ENCODE measurements at regions not wholly inside any gene's neighbourhood (a gene's known extent, or its start where the extent isn't known, plus 50 kb on each side); places are given as distances from the start of the nearest gene placed in this dataset.

DNA sequence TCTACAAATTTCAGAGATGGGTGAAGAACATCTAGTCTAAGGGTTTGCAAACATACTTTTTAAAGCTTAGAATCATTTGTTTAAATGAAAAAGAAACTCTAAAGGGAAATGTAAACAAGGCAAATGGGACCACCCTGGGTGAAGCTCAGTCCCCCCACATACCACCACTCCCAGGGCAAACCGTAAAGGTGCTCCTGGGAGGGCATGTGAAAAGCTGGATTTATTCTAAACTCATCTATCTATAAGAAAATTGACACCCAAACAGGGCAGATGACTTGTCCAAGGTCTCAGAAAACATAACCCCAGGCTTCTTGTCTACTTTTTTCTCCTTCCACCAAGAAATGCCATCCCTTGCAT, 223.3 kb upstream of the PRKCQ start:
- Histone ChIP-seq H3K9ac (ENCODE audit: low read depth, low read length, poor library complexity) (no peak overlapping the region), H3K36me3 (replicated peaks in 1 of 2; ENCODE audit: control insufficient read depth in 2 of 2, insufficient read depth in 2 of 2, low read length in 2 of 2) (no peaks in the 10 kb centered on the region), H2BK12ac (ENCODE audit: low read length) (no peak overlapping the region), H3K27me3 (ENCODE audit: control insufficient read depth in 3 of 3, insufficient read depth in 3 of 3, low read depth in 1 of 3, low read length in 3 of 3) (no peaks in the 10 kb centered on the region), H3K9me3 (replicated peaks in 1 of 2; ENCODE audit: control insufficient read depth in 2 of 2, insufficient read depth in 1 of 2, low read depth in 1 of 2, low read length in 2 of 2) (no peaks in the 10 kb centered on the region), H4K8ac (ENCODE audit: low read depth, low read length) (no peak overlapping the region), H3K18ac (ENCODE audit: low read length) (no peak overlapping the region), H3K23ac (ENCODE audit: low read depth, low read length, poor library complexity) (no peak overlapping the region), H3K4me3 (ENCODE audit: low read length in 2 of 2) (no peak overlapping the region), H3K79me1 (ENCODE audit: low read depth, low read length) (no peaks in the 10 kb centered on the region), H2AK5ac (ENCODE audit: low read depth, low read length) (no peak overlapping the region), H2BK120ac (ENCODE audit: low read depth, low read length) (no peak overlapping the region), H3K4me1 (ENCODE audit: control insufficient read depth in 2 of 2, insufficient read depth in 1 of 2, low read depth in 1 of 2, low read length in 2 of 2) (no peaks in the 10 kb centered on the region), H4K91ac (ENCODE audit: low read depth, low read length, poor library complexity) (no peak overlapping the region), H2BK5ac (ENCODE audit: low read length) (no peak overlapping the region), H3K4ac (ENCODE audit: low read length) (no peak overlapping the region), H3K4me2 (ENCODE audit: insufficient read depth, low read length, poor library complexity, severe bottlenecking) (no peak overlapping the region), H2AFZ (ENCODE audit: low read length) (no peak overlapping the region), H3K14ac (ENCODE audit: low read length) (no peak overlapping the region), H3K27ac (replicated peaks; ENCODE audit: low read length) (no peak overlapping the region), H2BK15ac (ENCODE audit: low read length) (no peak overlapping the region)
- no CpG with 5 or more reads among the region's 1 CpG for WGBS, 2 donors (ENCODE audit: extremely low coverage in 2 of 2, insufficient read length in 2 of 2, insufficient replicate concordance in 1 of 2)
- DNase-seq (ENCODE audit: low spot score) = no peak

DNA sequence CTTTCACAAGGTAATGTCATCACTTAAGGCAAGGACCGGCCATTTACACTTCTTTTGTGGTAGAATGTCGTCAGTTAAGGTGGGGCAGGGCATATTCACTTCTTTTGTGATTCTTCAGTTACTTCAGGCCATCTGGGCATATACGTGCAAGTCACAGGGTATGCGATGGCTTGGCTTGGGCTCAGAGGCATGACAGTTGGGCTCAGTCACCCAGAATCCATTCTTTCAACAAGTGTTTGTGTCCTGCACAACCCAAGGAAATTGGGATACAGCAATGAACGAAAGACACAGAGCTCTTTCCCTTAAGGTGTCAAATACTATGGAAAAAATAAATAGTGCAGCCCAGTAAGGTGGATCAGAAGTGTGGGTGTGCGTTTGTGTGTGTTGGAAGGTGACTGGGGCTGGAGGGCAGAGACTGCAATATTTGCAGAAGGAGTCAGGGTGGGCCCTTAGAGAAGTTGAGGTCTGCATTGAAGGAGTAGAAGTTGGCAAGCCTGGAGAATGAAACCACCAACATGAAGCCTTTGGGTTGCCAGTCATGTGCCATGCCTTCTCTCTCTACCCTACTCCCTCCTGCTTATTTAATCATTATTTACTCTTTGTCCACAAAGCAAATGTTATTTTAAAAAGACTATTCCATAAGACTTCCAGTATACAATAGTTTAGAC, 222.8 kb upstream of the PRKCQ start:
- H2AK5ac ChIP-seq (ENCODE audit: low read depth, low read length) = no peak overlapping the region
- no CpG with 5 or more reads among the region's 6 CpGs for WGBS, 2 donors (ENCODE audit: extremely low coverage in 2 of 2, insufficient read length in 2 of 2, insufficient replicate concordance in 1 of 2)
- no peak overlapping the region for H2AFZ ChIP-seq (ENCODE audit: low read length)
- H3K4me2 ChIP-seq (ENCODE audit: insufficient read depth, low read length, poor library complexity, severe bottlenecking) = no peak overlapping the region
- H4K91ac ChIP-seq (ENCODE audit: low read depth, low read length, poor library complexity) = no peak overlapping the region
- no peak overlapping the region for H3K4me3 ChIP-seq (ENCODE audit: low read length in 2 of 2)
- no peaks in the 10 kb centered on the region for H3K27me3 ChIP-seq (ENCODE audit: control insufficient read depth in 3 of 3, insufficient read depth in 3 of 3, low read depth in 1 of 3, low read length in 3 of 3)
- no peaks in the 10 kb centered on the region for H3K4me1 ChIP-seq (ENCODE audit: control insufficient read depth in 2 of 2, insufficient read depth in 1 of 2, low read depth in 1 of 2, low read length in 2 of 2)
- no peak overlapping the region for H3K14ac ChIP-seq (ENCODE audit: low read length)
- no peak overlapping the region for H3K23ac ChIP-seq (ENCODE audit: low read depth, low read length, poor library complexity)
- H2BK120ac ChIP-seq (ENCODE audit: low read depth, low read length) = no peak overlapping the region
- H3K18ac ChIP-seq (ENCODE audit: low read length) = no peak overlapping the region
- no peak overlapping the region for H2BK12ac ChIP-seq (ENCODE audit: low read length)
- H3K27ac ChIP-seq (replicated peaks; ENCODE audit: low read length) = no peak overlapping the region
- no peaks in the 10 kb centered on the region for H3K79me1 ChIP-seq (ENCODE audit: low read depth, low read length)
- no peak overlapping the region for H3K9ac ChIP-seq (ENCODE audit: low read depth, low read length, poor library complexity)
- no peak overlapping the region for H2BK5ac ChIP-seq (ENCODE audit: low read length)
- no peak overlapping the region for H2BK15ac ChIP-seq (ENCODE audit: low read length)
- no peak overlapping the region for H3K4ac ChIP-seq (ENCODE audit: low read length)
- DNase-seq (ENCODE audit: low spot score) = no peak
- H4K8ac ChIP-seq (ENCODE audit: low read depth, low read length) = no peak overlapping the region
- H3K36me3 ChIP-seq (replicated peaks in 1 of 2; ENCODE audit: control insufficient read depth in 2 of 2, insufficient read depth in 2 of 2, low read length in 2 of 2) = no peaks in the 10 kb centered on the region
- no peaks in the 10 kb centered on the region for H3K9me3 ChIP-seq (replicated peaks in 1 of 2; ENCODE audit: control insufficient read depth in 2 of 2, insufficient read depth in 1 of 2, low read depth in 1 of 2, low read length in 2 of 2)

DNA sequence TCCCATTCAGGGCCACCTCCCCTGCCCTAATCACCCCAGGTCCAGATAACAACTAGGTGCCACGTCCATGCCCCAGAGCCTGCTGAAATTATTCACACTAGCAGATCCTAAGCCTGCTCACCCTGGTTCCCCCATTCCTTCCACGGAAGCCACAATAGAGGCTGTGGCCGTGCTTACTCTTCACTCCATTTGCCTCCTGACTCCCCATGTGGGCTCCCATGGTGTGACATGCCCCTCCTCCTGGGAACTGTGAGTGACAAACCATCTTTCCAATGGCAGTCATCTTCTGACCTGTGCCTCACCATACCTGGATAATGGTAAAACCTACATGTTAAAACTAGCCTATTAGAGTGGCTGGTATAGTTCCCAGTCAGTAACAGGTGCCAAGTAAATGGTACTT, 216.2 kb upstream of the PRKCQ start:
- no peak overlapping the region for H4K91ac ChIP-seq (ENCODE audit: low read depth, low read length, poor library complexity)
- no peak overlapping the region for H2AK5ac ChIP-seq (ENCODE audit: low read depth, low read length)
- no peak overlapping the region for H2BK15ac ChIP-seq (ENCODE audit: low read length)
- H3K18ac ChIP-seq (ENCODE audit: low read length) = no peak overlapping the region
- H3K4ac ChIP-seq (ENCODE audit: low read length) = no peak overlapping the region
- H4K8ac ChIP-seq (ENCODE audit: low read depth, low read length) = no peak overlapping the region
- H3K4me2 ChIP-seq (ENCODE audit: insufficient read depth, low read length, poor library complexity, severe bottlenecking) = no peak overlapping the region
- H2BK12ac ChIP-seq (ENCODE audit: low read length) = no peak overlapping the region
- no peak overlapping the region for H3K9ac ChIP-seq (ENCODE audit: low read depth, low read length, poor library complexity)
- no peaks in the 10 kb centered on the region for H3K4me1 ChIP-seq (ENCODE audit: control insufficient read depth in 2 of 2, insufficient read depth in 1 of 2, low read depth in 1 of 2, low read length in 2 of 2)
- WGBS, 2 donors (ENCODE audit: extremely low coverage in 2 of 2, insufficient read length in 2 of 2, insufficient replicate concordance in 1 of 2) = no CpG with 5 or more reads among the region's 3 CpGs
- H2AFZ ChIP-seq (ENCODE audit: low read length) = no peak overlapping the region
- H3K79me1 ChIP-seq (ENCODE audit: low read depth, low read length) = no peaks in the 10 kb centered on the region
- H3K27me3 ChIP-seq (ENCODE audit: control insufficient read depth in 3 of 3, insufficient read depth in 3 of 3, low read depth in 1 of 3, low read length in 3 of 3) = peaks cover 0 to 5% (median 0%) of the 10 kb centered on the region in 3 experiments
- H3K4me3 ChIP-seq (ENCODE audit: low read length in 2 of 2) = no peak overlapping the region
- no peak overlapping the region for H2BK120ac ChIP-seq (ENCODE audit: low read depth, low read length)
- no peak overlapping the region for H3K23ac ChIP-seq (ENCODE audit: low read depth, low read length, poor library complexity)
- no peak for DNase-seq (ENCODE audit: low spot score)
- no peak overlapping the region for H3K27ac ChIP-seq (replicated peaks; ENCODE audit: low read length)
- H3K36me3 ChIP-seq (replicated peaks in 1 of 2; ENCODE audit: control insufficient read depth in 2 of 2, insufficient read depth in 2 of 2, low read length in 2 of 2) = no peaks in the 10 kb centered on the region
- H3K14ac ChIP-seq (ENCODE audit: low read length) = no peak overlapping the region
- no peaks in the 10 kb centered on the region for H3K9me3 ChIP-seq (replicated peaks in 1 of 2; ENCODE audit: control insufficient read depth in 2 of 2, insufficient read depth in 1 of 2, low read depth in 1 of 2, low read length in 2 of 2)
- no peak overlapping the region for H2BK5ac ChIP-seq (ENCODE audit: low read length)

DNA sequence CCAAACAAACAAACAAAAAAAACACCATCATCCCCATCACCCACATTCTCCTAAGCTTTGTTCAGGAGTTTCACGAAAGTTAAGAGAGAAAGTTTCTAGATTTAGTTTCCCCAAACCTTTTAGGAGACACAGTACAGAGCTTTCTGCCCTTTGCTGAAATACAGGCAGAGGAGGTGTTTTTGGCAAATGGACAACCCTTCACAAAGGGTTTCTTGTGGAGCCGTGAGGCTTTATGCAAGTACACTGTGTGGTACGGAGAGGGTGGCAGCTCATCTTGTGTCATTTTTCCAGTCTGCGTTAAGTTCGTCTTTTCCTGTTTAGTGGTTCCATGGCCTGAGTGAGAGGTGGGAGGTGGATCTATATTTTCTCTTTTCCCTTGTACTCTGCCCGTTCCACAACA, 215.5 kb upstream of the PRKCQ start:
- no peak overlapping the region for H3K18ac ChIP-seq (ENCODE audit: low read length)
- whole genome bisulfite sequencing, 2 donors (ENCODE audit: extremely low coverage in 2 of 2, insufficient read length in 2 of 2, insufficient replicate concordance in 1 of 2) = no CpG with 5 or more reads among the region's 6 CpGs
- H3K23ac ChIP-seq (ENCODE audit: low read depth, low read length, poor library complexity) = no peak overlapping the region
- no peaks in the 10 kb centered on the region for H3K4me1 ChIP-seq (ENCODE audit: control insufficient read depth in 2 of 2, insufficient read depth in 1 of 2, low read depth in 1 of 2, low read length in 2 of 2)
- no peak overlapping the region for H2BK15ac ChIP-seq (ENCODE audit: low read length)
- no peak overlapping the region for H2BK120ac ChIP-seq (ENCODE audit: low read depth, low read length)
- no peak overlapping the region for H3K9ac ChIP-seq (ENCODE audit: low read depth, low read length, poor library complexity)
- no peak overlapping the region for H4K91ac ChIP-seq (ENCODE audit: low read depth, low read length, poor library complexity)
- no peak overlapping the region for H2AFZ ChIP-seq (ENCODE audit: low read length)
- no peak overlapping the region for H3K27ac ChIP-seq (replicated peaks; ENCODE audit: low read length)
- no peak overlapping the region for H2BK5ac ChIP-seq (ENCODE audit: low read length)
- H3K14ac ChIP-seq (ENCODE audit: low read length) = no peak overlapping the region
- H3K4ac ChIP-seq (ENCODE audit: low read length) = no peak overlapping the region
- no peak for DNase-seq (ENCODE audit: low spot score)
- no peak overlapping the region for H2AK5ac ChIP-seq (ENCODE audit: low read depth, low read length)
- H3K4me3 ChIP-seq (ENCODE audit: low read length in 2 of 2) = no peak overlapping the region
- H4K8ac ChIP-seq (ENCODE audit: low read depth, low read length) = no peak overlapping the region
- H3K36me3 ChIP-seq (replicated peaks in 1 of 2; ENCODE audit: control insufficient read depth in 2 of 2, insufficient read depth in 2 of 2, low read length in 2 of 2) = no peaks in the 10 kb centered on the region
- H3K27me3 ChIP-seq (ENCODE audit: control insufficient read depth in 3 of 3, insufficient read depth in 3 of 3, low read depth in 1 of 3, low read length in 3 of 3) = peaks cover 0 to 5% (median 0%) of the 10 kb centered on the region in 3 experiments
- no peaks in the 10 kb centered on the region for H3K9me3 ChIP-seq (replicated peaks in 1 of 2; ENCODE audit: control insufficient read depth in 2 of 2, insufficient read depth in 1 of 2, low read depth in 1 of 2, low read length in 2 of 2)
- no peak overlapping the region for H2BK12ac ChIP-seq (ENCODE audit: low read length)
- no peak overlapping the region for H3K4me2 ChIP-seq (ENCODE audit: insufficient read depth, low read length, poor library complexity, severe bottlenecking)
- no peaks in the 10 kb centered on the region for H3K79me1 ChIP-seq (ENCODE audit: low read depth, low read length)

Measured in neuronal stem cell (in vitro differentiated cells).